ENCODE measurements at regions not wholly inside any gene's neighbourhood (a gene's known extent, or its start where the extent isn't known, plus 50 kb on each side); places are given as distances from the start of the nearest gene placed in this dataset.

DNA sequence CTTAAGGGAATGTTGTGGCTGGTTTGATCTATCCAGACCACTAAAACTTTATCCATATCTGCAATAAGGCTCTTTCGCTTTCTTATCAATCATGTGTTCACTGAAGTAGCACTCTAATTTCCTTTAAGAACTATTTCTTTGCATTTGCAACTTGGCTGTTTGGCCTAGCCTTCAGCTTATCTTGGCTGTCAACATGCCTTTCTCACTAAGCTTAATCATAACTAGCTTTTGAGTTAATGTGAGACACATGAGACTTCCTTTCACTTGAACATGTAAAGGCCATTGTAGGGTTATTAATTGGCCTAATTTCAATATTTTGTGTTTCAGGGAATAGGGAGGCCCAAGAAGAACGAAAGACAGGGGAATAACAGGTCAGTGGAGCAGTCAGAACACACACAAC is 124.7 kb downstream of the TNFSF18 start:
- TF ChIP-seq, protein P1, sequence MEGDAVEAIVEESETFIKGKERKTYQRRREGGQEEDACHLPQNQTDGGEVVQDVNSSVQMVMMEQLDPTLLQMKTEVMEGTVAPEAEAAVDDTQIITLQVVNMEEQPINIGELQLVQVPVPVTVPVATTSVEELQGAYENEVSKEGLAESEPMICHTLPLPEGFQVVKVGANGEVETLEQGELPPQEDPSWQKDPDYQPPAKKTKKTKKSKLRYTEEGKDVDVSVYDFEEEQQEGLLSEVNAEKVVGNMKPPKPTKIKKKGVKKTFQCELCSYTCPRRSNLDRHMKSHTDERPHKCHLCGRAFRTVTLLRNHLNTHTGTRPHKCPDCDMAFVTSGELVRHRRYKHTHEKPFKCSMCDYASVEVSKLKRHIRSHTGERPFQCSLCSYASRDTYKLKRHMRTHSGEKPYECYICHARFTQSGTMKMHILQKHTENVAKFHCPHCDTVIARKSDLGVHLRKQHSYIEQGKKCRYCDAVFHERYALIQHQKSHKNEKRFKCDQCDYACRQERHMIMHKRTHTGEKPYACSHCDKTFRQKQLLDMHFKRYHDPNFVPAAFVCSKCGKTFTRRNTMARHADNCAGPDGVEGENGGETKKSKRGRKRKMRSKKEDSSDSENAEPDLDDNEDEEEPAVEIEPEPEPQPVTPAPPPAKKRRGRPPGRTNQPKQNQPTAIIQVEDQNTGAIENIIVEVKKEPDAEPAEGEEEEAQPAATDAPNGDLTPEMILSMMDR (IDR thresholded peaks at IDR 0.05), result no peak
- H3K9ac ChIP-seq (ENCODE audit: low read depth in 2 of 2, low read length in 2 of 2), result no peak overlapping the region
- DNase-seq, result no peak
- H3K4me3 ChIP-seq, result no peak overlapping the region
- H3K36me3 ChIP-seq, result no peaks in the 10 kb centered on the region
- H3K27ac ChIP-seq, result no peak overlapping the region
- no peaks in the 10 kb centered on the region for H3K4me1 ChIP-seq
- H3K9me3 ChIP-seq, result no peaks in the 10 kb centered on the region
- H3K27me3 ChIP-seq, result no peaks in the 10 kb centered on the region
- intact Hi-C loops (cut with DNase I), result no loop called here

DNA sequence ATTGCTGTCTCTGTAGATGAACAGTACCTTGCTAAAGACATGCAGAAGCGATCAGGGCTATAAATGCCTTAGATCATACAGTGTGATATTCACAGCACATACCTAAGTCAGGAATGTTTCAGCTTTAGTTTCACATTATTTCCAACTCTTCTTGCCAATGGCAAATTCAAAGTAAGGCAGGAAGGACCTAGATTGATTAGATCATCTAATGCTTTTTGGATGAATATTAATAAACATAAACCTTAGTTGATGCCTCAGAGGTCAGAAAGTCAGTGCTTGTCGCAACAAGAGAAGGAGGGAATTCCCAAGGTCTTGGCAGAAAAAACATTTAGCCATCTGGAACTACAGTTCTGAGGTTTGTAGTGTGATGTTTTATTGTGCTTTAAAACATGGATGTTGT is 122.3 kb downstream of the TNFSF18 start:
- H3K27ac ChIP-seq, result no peak overlapping the region
- no peaks in the 10 kb centered on the region for H3K27me3 ChIP-seq
- no peak for DNase-seq
- no peak overlapping the region for H3K4me3 ChIP-seq
- no peak overlapping the region for H3K9ac ChIP-seq (ENCODE audit: low read depth in 2 of 2, low read length in 2 of 2)
- no peaks in the 10 kb centered on the region for H3K9me3 ChIP-seq
- TF ChIP-seq, protein P1 (IDR thresholded peaks at IDR 0.05), result no peak
- H3K4me1 ChIP-seq, result no peaks in the 10 kb centered on the region
- no peaks in the 10 kb centered on the region for H3K36me3 ChIP-seq
- intact Hi-C loops (cut with DNase I), result no loop called here

DNA sequence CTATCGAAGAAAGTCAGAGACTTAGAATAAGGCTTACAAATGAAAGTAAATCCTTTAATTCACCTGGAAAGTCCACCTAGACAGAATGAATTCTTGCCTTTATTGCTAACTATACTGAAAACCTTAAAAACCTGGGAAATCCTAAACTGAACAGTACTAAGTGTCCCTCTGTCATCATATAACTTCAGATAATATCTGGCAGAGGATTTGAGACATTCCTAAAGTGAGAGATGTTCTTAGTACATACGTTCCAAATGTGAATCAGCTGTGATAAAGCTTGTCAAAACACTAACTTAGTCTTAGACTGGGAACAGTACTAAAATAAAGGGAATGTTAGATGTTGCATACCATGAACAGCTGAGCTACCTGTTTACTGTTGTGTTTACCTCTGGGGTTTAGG is 121.7 kb downstream of the TNFSF18 start:
- DNase-seq, result no peak
- H3K9ac ChIP-seq (ENCODE audit: low read depth in 2 of 2, low read length in 2 of 2), result no peak overlapping the region

DNA sequence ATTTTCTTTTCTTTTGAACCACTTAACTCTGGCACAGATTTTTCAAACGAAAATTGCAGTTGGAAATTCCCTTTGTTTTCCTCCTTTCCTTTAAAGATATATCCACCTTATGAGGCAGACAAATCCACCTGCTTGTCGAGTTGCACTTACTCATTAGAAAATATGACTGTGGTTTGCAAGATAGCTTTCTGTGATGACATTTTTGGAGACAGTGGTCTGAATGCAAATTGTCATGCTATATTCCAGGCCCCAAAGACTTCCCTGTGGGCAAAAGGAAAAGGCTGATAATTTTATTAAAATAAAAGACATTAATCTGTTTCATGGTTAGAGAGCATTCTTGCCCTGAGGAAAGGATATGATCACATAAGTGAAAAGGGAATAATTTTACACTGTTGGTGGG is 120.6 kb downstream of the TNFSF18 start:
- Histone ChIP-seq H3K4me1 (no peaks in the 10 kb centered on the region), H3K9ac (ENCODE audit: low read depth in 2 of 2, low read length in 2 of 2) (no peak overlapping the region), H3K27me3 (no peaks in the 10 kb centered on the region), H3K27ac (no peak overlapping the region), H3K9me3 (no peaks in the 10 kb centered on the region), H3K4me3 (no peak overlapping the region), H3K36me3 (no peaks in the 10 kb centered on the region)
- intact Hi-C loops (cut with DNase I), result no loop called here
- no peak for DNase-seq
- TF ChIP-seq, protein P1 (IDR thresholded peaks at IDR 0.05), result no peak

More for the DNA sequence above, 121.7 kb downstream of the TNFSF18 start:
- Histone ChIP-seq H3K27me3 (no peaks in the 10 kb centered on the region), H3K4me1 (no peaks in the 10 kb centered on the region), H3K36me3 (no peaks in the 10 kb centered on the region), H3K27ac (no peak overlapping the region), H3K9me3 (no peaks in the 10 kb centered on the region), H3K4me3 (no peak overlapping the region)
- intact Hi-C loops (cut with DNase I), result no loop called here
- TF ChIP-seq, protein P1 (IDR thresholded peaks at IDR 0.05), result no peak

DNA sequence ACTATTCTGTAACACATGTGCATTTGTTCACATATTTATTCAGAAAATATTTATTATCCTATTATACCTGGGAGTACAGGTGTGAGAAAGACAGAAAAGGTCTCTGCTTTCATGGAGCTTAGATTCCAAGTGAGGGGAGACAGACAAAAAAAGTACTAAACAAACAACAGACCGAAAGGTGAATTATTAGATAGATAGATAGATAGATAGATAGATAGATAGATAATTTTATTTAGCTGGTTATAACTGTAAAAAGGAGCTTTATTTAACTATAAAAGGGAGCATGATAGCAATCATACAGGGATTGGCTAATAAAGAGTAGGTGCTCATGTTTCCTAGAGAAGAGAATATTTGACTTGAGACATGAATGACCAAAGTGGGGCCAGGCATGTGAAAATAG is 119.4 kb downstream of the TNFSF18 start:
- Histone ChIP-seq H3K9me3 (no peaks in the 10 kb centered on the region), H3K27me3 (no peaks in the 10 kb centered on the region), H3K27ac (no peak overlapping the region), H3K4me1 (no peaks in the 10 kb centered on the region), H3K36me3 (no peaks in the 10 kb centered on the region), H3K4me3 (no peak overlapping the region), H3K9ac (ENCODE audit: low read depth in 2 of 2, low read length in 2 of 2) (no peak overlapping the region)
- no peak for DNase-seq
- intact Hi-C loops (cut with DNase I), result no loop called here
- TF ChIP-seq, protein P1 (IDR thresholded peaks at IDR 0.05), result no peak

DNA sequence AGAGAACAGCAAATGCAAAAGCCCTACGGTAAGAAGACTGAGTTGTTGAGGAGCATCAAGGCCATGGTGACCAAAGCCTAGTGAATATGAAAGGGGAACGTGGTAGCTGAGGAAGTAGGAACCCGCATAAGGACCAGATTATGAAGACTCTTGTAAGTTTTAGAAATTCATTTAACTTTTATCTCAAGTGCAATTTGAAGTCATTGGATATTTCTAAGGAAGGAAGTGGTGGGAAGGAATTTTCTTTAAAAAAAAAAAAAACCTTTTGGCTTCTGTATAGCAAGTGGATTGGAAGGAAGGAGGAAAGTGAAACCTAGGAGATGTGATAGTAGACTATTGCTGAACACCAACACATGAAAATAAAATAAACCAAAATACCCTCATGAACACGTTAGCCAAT is 119.0 kb downstream of the TNFSF18 start:
- H3K4me1 ChIP-seq, result no peaks in the 10 kb centered on the region
- H3K27ac ChIP-seq, result no peak overlapping the region
- TF ChIP-seq, protein P1 (IDR thresholded peaks at IDR 0.05), result no peak
- H3K36me3 ChIP-seq, result no peaks in the 10 kb centered on the region
- H3K9me3 ChIP-seq, result no peaks in the 10 kb centered on the region
- H3K27me3 ChIP-seq, result no peaks in the 10 kb centered on the region
- intact Hi-C loops (cut with DNase I), result no loop called here
- no peak overlapping the region for H3K9ac ChIP-seq (ENCODE audit: low read depth in 2 of 2, low read length in 2 of 2)
- DNase-seq, result no peak
- H3K4me3 ChIP-seq, result no peak overlapping the region

All from colonic mucosa (tissue), 4 donors.